NB4 (cell line): ENCODE measurements at regions not wholly inside any gene's neighbourhood (a gene's known extent, or its start where the extent isn't known, plus 50 kb on each side); places are given as distances from the start of the nearest gene placed in this dataset.

Source experiments
- DNase-seq: peaks from one replicate; pipeline ENCODE4 v3.0.0; 2010; ENCODE audit warnings: low read depth
- H3K4me3 ChIP-seq: one replicate; pipeline ENCODE4 v1.5.1; 2011; ENCODE audit warnings: mild to moderate bottlenecking, low read depth, low read length, moderate library complexity
- MYC ChIP-seq: IDR thresholded peaks from 2 replicates; pipeline ENCODE4 v1.6.1; 2011; ENCODE audit warnings: low read depth, low read length
- POLR2A ChIP-seq: IDR thresholded peaks from 2 replicates; pipeline ENCODE4 v1.6.1; 2011; ENCODE audit warnings: mild to moderate bottlenecking; ENCODE audit not compliant: insufficient read length; ENCODE audit errors: extremely low read depth
- TF ChIP-seq, protein P1 (sequence below): IDR thresholded peaks from one replicate; pipeline ENCODE4 v1.5.1; 2012; ENCODE audit warnings: low read depth, low read length
- TF ChIP-seq, protein P2 (sequence below): IDR thresholded peaks from 2 replicates; pipeline ENCODE4 v1.6.1; 2011; ENCODE audit warnings: low read depth, low read length

DNA sequence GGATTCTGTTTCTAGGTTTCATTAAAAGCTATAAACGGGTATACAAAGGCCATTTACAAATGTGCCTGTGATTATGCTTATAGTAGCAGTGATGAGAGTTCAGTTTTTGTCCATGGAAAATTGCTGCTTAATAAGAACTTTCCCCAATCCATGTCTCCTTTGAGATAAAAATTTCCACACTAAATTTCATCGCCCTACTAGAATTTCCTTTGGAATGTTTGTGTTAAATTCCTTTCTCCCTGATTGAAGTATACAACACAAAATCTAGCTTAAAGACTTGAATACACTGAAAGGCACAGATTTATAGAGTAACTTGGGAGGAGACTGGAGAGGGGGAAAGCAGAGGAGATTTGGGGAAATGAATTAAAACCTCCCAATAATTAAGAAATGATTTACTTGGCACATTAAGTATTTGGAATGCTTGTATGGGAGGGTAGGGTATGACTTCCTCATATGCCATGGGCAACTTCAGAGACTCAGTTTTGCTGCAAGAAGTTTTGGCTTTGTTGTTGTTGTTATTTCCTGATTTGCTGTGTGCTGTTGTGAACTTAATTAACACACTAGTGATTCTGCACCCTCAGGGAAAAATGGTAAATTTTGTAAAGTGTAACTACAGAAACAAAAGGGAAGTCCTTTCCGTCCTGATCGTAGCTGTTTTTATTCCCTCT, 157.6 kb upstream of the LMO4 start:
- TF ChIP-seq, protein P1, sequence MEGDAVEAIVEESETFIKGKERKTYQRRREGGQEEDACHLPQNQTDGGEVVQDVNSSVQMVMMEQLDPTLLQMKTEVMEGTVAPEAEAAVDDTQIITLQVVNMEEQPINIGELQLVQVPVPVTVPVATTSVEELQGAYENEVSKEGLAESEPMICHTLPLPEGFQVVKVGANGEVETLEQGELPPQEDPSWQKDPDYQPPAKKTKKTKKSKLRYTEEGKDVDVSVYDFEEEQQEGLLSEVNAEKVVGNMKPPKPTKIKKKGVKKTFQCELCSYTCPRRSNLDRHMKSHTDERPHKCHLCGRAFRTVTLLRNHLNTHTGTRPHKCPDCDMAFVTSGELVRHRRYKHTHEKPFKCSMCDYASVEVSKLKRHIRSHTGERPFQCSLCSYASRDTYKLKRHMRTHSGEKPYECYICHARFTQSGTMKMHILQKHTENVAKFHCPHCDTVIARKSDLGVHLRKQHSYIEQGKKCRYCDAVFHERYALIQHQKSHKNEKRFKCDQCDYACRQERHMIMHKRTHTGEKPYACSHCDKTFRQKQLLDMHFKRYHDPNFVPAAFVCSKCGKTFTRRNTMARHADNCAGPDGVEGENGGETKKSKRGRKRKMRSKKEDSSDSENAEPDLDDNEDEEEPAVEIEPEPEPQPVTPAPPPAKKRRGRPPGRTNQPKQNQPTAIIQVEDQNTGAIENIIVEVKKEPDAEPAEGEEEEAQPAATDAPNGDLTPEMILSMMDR: no peak
- TF ChIP-seq, protein P2, sequence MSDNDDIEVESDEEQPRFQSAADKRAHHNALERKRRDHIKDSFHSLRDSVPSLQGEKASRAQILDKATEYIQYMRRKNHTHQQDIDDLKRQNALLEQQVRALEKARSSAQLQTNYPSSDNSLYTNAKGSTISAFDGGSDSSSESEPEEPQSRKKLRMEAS: no peak
- TF ChIP-seq POLR2A (no peak), MYC (no peak)
- H3K4me3 ChIP-seq: no peak overlapping the region
- DNase-seq: no peak

DNA sequence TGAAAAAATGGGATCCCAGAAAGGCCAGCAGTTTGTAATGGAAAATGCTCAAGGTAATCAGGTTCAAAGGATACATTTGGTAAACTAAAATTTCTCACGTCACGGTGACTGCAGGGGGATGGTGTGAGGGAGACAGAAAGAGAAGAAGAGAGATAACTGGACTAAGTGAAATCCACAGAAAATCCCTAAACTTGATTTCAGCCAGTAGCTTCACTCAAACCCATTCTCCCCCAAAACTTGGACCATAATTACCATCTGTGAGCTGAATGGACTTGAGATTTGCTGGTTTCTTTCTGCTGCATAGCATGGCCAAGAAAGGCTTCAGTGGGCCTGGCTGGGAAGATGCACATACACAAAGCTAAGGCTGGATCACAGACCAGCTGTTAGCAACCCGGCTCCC, 155.4 kb upstream of the LMO4 start:
- no peak for DNase-seq
- no peak overlapping the region for H3K4me3 ChIP-seq
- TF ChIP-seq, protein P2: no peak
- TF ChIP-seq, protein P1: no peak
- TF ChIP-seq MYC (no peak), POLR2A (no peak)

DNA sequence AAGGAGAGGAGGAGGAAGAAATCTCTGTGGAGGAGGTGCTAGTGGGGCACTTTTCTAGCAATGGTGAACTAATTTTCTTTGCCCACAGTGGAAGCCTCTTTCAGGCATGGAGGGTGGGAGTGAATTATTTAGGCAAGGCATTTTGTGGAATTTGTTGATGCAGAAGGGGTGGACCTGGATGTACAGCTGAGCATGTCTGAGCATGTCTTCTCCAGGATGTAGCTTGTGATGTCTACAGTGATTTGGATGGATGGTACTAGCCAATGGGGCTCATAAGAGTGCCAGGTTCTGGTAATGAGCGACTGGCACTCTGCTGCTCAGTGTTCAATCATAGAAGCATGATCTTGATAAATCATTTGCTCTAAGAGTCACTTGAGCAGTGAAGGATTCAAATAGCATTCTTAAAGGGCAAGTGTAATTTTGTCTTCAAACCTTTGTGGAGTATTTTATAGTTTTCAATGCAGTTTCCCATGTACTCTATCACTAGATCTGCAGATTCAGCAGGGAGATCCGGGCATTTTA, 153.9 kb upstream of the LMO4 start:
- no peak overlapping the region for H3K4me3 ChIP-seq
- TF ChIP-seq, protein P1: no peak
- no peak for TF ChIP-seq POLR2A
- TF ChIP-seq MYC: no peak
- TF ChIP-seq, protein P2: no peak
- no peak for DNase-seq

DNA sequence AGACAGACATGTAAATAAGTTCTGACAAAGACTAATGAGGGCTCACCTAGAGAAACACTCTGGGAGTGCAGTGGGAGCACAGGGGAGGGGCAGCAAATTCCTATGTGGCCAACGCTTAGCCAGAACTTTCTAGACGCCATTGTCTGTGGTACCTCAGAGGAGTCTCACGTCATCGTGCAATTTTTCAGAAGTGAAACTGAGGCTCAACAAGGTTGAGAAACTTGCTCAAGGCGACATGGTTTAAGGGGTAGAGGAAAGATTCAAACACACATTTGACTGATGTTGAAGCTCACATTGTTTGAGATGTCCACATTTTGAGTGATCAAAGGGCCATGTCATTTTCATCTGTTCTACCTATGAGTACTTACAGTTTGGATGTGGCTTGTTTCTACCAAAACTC, 152.6 kb upstream of the LMO4 start:
- H3K4me3 ChIP-seq: no peak overlapping the region
- DNase-seq: no peak
- no peak for TF ChIP-seq MYC
- TF ChIP-seq, protein P1: no peak
- no peak for TF ChIP-seq POLR2A
- TF ChIP-seq, protein P2: no peak

DNA sequence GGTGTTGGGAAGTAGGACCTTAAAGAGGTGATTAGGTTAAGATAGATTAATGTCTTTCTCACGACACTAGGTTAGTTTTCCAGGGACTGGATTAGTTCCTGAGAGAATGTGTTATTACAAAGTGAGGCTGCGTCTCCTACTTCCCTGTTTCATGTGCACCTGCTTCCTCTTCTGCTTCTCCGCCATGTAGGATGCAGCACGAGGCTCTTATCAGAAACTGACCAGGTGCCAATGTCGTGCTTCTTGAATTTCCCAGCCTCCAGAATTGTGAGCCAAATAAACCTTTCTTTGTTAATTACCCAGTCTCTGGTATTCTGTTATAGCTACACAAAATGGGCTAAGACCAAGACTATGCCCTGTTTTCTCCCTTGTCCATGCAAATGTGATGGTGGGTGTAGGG, 152.2 kb upstream of the LMO4 start:
- H3K4me3 ChIP-seq: no peak overlapping the region
- DNase-seq: peak; percentile 18
- TF ChIP-seq POLR2A (no peak), MYC (no peak)
- TF ChIP-seq, protein P2: no peak

DNA sequence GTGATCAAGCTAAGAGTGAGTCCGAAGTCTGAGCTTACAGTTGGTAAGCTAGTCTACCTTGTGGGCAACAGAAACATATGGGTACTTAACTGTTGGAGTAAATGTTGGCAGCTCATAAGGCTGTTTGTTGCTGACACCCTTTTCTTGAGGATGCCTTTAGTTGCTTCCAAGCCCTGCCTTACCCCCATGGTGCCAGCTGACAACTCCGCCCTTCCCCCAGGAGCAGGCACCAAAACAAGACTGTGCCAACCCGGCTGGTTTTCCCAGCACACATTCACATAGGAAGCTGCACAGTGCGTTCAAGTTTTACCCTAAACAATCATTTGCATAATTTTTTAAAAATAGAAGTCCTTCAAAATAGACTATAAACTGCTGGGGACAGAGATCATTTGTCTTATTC, 150.2 kb upstream of the LMO4 start:
- no peak overlapping the region for H3K4me3 ChIP-seq
- TF ChIP-seq, protein P2: no peak
- TF ChIP-seq, protein P1: no peak
- TF ChIP-seq MYC (no peak), POLR2A (no peak)
- no peak for DNase-seq
